ENCODE measurements at regions not wholly inside any gene's neighbourhood (a gene's known extent, or its start where the extent isn't known, plus 50 kb on each side); places are given as distances from the start of the nearest gene placed in this dataset.

GRCh38 chr13:56424246-56424645 lies 716.5 kb upstream of the PRR20A start:
- TF ChIP-seq CTCF (IDR thresholded peaks at IDR 0.05; ENCODE audit: low read depth, low read length, missing input control) (no peak), JUND (IDR thresholded peaks at IDR 0.05) (no peak), GABPA (IDR thresholded peaks at IDR 0.05 in 1 of 2, conservative IDR thresholded peaks at IDR 0.05 in 1 of 2) (no peak), RAD21 (IDR thresholded peaks at IDR 0.05) (no peak), HNF4G (IDR thresholded peaks at IDR 0.05) (no peak), ZBTB33 (IDR thresholded peaks at IDR 0.05) (no peak), EGR1 (IDR thresholded peaks at IDR 0.05; ENCODE audit: low read depth in 2 of 2) (no peak)
